ENCODE measurements at regions not wholly inside any gene's neighbourhood (a gene's known extent, or its start where the extent isn't known, plus 50 kb on each side); places are given as distances from the start of the nearest gene placed in this dataset.
"Not testable (repeated sequence)": the region's sequence is repeated elsewhere in the genome, so short reads cannot be mapped to it uniquely, and the experiment has no call there.

DNA sequence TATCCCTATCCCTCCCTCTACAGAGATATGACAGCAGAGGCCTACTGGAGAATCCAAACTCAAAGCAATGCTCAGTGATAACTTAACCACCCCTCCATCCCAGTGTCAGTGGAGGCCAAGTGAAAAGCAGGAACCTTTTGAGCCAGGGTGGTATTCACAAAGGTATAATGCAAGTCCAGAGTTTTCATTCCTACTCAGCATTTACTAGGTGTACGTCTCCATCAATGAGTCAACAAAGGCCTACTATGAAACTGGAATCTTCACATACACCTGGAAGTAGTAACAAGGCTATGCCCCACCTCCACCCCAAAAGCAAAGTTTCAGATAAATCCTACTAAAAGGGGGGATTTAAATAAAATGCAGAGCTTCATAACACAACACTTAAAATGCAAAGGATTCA, 4761.7 kb upstream of the OR11H1 start:
- TF ChIP-seq POLR2A, CTCF, POLR2AphosphoS5, EP300 (IDR thresholded peaks at IDR 0.05): not testable (repeated sequence)

Data from upper lobe of left lung (tissue), 4 donors.